ENCODE measurements at regions not wholly inside any gene's neighbourhood (a gene's known extent, or its start where the extent isn't known, plus 50 kb on each side); places are given as distances from the start of the nearest gene placed in this dataset.

DNA sequence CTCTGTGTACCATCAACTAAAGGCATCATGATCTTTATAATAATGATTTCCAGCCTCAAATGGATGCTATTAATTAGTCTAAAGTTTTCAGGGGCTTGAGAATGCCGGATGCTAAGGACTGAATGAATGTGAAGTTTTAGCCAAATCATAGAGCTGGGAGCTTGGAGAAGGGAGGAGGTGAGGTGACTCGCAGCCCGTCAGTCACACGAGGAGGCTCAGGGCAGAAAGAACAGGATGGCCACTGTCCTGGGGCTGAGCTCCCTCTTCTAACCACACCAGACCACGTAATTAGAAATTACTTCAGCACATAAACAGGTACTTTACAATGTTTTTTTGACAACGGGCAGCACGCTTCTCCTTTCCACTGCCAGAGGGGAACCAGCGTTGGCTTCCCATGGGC lies 222.6 kb downstream of the NPR3 start:
- no peak overlapping the region for H3K4me3 ChIP-seq (ENCODE audit: control insufficient read depth, low read depth, low read length)
- no peak for DNase-seq (ENCODE audit: low read depth)
- TF ChIP-seq, protein P1, sequence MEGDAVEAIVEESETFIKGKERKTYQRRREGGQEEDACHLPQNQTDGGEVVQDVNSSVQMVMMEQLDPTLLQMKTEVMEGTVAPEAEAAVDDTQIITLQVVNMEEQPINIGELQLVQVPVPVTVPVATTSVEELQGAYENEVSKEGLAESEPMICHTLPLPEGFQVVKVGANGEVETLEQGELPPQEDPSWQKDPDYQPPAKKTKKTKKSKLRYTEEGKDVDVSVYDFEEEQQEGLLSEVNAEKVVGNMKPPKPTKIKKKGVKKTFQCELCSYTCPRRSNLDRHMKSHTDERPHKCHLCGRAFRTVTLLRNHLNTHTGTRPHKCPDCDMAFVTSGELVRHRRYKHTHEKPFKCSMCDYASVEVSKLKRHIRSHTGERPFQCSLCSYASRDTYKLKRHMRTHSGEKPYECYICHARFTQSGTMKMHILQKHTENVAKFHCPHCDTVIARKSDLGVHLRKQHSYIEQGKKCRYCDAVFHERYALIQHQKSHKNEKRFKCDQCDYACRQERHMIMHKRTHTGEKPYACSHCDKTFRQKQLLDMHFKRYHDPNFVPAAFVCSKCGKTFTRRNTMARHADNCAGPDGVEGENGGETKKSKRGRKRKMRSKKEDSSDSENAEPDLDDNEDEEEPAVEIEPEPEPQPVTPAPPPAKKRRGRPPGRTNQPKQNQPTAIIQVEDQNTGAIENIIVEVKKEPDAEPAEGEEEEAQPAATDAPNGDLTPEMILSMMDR (IDR thresholded peaks at IDR 0.05; ENCODE audit: control insufficient read depth, insufficient read depth, low read depth, low read length, missing control alignments): no peak

- no peak for DNase-seq (ENCODE audit: low read depth)
- TF ChIP-seq, protein P1 (IDR thresholded peaks at IDR 0.05; ENCODE audit: control insufficient read depth, insufficient read depth, low read depth, low read length, missing control alignments): no peak
- H3K4me3 ChIP-seq (ENCODE audit: control insufficient read depth, low read depth, low read length): no peak overlapping the region
These were observed 223.4 kb downstream of the NPR3 start for GRCh38 chr5:32934529-32934928.

DNA sequence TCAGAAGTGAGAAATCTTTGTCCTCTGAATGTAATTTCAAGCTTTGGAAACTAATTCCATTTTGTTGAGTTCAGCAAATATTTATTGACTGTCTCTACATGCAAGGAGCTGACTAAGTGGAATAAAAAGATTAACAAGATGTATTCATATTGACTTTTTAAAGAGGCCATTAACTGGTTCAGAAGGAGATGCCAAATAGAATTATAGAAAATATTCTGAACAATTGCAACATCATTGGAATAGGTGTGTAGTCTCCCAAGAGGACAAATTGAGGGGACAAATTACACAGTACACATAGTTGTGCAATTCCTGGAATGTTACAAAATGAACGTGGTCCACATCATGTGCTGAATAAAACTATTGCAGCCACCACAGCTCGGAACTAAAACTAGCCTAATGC lies 224.2 kb downstream of the NPR3 start:
- DNase-seq (ENCODE audit: low read depth): no peak
- TF ChIP-seq, protein P1 (IDR thresholded peaks at IDR 0.05; ENCODE audit: control insufficient read depth, insufficient read depth, low read depth, low read length, missing control alignments): no peak
- H3K4me3 ChIP-seq (ENCODE audit: control insufficient read depth, low read depth, low read length): no peak overlapping the region

- TF ChIP-seq, protein P1 (IDR thresholded peaks at IDR 0.05; ENCODE audit: control insufficient read depth, insufficient read depth, low read depth, low read length, missing control alignments): no peak
- no peak overlapping the region for H3K4me3 ChIP-seq (ENCODE audit: control insufficient read depth, low read depth, low read length)
- DNase-seq (ENCODE audit: low read depth): no peak
These were observed 225.2 kb downstream of the NPR3 start for GRCh38 chr5:32936329-32936728.

- DNase-seq (ENCODE audit: low read depth): no peak
- H3K4me3 ChIP-seq (ENCODE audit: control insufficient read depth, low read depth, low read length): no peak overlapping the region
- TF ChIP-seq, protein P1 (IDR thresholded peaks at IDR 0.05; ENCODE audit: control insufficient read depth, insufficient read depth, low read depth, low read length, missing control alignments): peak; percentile 36
These were observed 231.3 kb downstream of the NPR3 start for GRCh38 chr5:32942225-32942989.

DNA sequence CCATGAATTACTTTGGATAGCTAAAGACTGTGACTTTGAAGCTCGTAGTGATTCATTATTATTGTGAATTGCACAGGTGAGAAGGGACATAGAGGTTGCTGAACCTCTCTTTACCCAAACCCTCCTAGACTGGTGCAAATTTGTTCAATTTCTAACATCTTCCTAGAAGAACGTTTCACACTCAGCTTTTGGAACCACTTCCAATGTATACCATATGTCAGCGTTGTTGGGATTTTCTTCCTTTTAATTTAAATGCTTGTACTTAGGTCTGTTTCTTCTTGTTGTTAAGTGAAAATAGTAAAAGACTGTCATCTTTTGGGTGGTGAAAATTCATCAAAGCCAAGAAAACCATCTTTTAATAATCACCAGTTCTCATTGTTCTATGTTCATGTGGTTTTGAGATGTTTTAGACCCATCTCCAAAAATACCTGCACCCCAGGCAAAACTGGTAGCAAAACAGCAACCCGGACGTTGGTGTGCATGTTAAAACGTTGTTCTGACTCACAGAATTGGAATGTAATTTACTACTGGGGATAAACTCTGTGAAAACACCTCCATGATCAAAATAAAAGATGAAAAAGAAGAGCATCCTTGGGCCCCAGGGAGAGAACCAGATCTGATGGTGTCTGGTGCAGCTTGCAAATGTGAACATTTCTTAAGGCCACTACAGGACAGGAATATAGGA lies 238.3 kb downstream of the NPR3 start:
- no peak overlapping the region for H3K4me3 ChIP-seq (ENCODE audit: control insufficient read depth, low read depth, low read length)
- TF ChIP-seq, protein P1 (IDR thresholded peaks at IDR 0.05; ENCODE audit: control insufficient read depth, insufficient read depth, low read depth, low read length, missing control alignments): no peak
- DNase-seq (ENCODE audit: low read depth): no peak
